ENCODE measurements at regions not wholly inside any gene's neighbourhood (a gene's known extent, or its start where the extent isn't known, plus 50 kb on each side); places are given as distances from the start of the nearest gene placed in this dataset.
"Not testable (repeated sequence)": the region's sequence is repeated elsewhere in the genome, so short reads cannot be mapped to it uniquely, and the experiment has no call there.

- DNase-seq, result no peak
- Histone ChIP-seq H3K4me1 (no peaks in the 10 kb centered on the region), H3K27me3 (no peaks in the 10 kb centered on the region), H3K9me3 (no peaks in the 10 kb centered on the region), H3K36me3 (no peaks in the 10 kb centered on the region), H3K4me3 (no peak overlapping the region), H3K27ac (no peak overlapping the region), H3K9ac (ENCODE audit: low read depth in 2 of 2, low read length in 2 of 2) (no peak overlapping the region)
- no peak for TF ChIP-seq CTCF (IDR thresholded peaks at IDR 0.05)
- intact Hi-C loops (cut with DNase I), result no loop called here
These were observed 158.0 kb upstream of the MED14 start for GRCh38 chrX:40893251-40893910.

GRCh38 chrX:40895246-40895645 is 159.9 kb upstream of the MED14 start:
- Histone ChIP-seq H3K9ac (ENCODE audit: low read depth in 2 of 2, low read length in 2 of 2) (no peak overlapping the region), H3K4me1 (no peaks in the 10 kb centered on the region), H3K9me3 (no peaks in the 10 kb centered on the region), H3K27ac (no peak overlapping the region), H3K27me3 (no peaks in the 10 kb centered on the region), H3K4me3 (no peak overlapping the region), H3K36me3 (no peaks in the 10 kb centered on the region)
- no peak for TF ChIP-seq CTCF (IDR thresholded peaks at IDR 0.05)
- DNase-seq, result no peak
- intact Hi-C loops (cut with DNase I), result no loop called here

GRCh38 chrX:40897718-40898270 is 162.5 kb upstream of the MED14 start:
- no peaks in the 10 kb centered on the region for H3K9me3 ChIP-seq
- no peak overlapping the region for H3K27ac ChIP-seq
- no peak for TF ChIP-seq CTCF (IDR thresholded peaks at IDR 0.05)
- no peak overlapping the region for H3K9ac ChIP-seq (ENCODE audit: low read depth in 2 of 2, low read length in 2 of 2)
- H3K36me3 ChIP-seq, result no peaks in the 10 kb centered on the region
- H3K27me3 ChIP-seq, result no peaks in the 10 kb centered on the region
- no peak for DNase-seq
- H3K4me3 ChIP-seq, result no peak overlapping the region
- intact Hi-C loops (cut with DNase I), result no loop called here
- no peaks in the 10 kb centered on the region for H3K4me1 ChIP-seq

GRCh38 chrX:40904739-40905138 is 169.4 kb upstream of the MED14 start:
- H3K4me3 ChIP-seq; H3K4me1 ChIP-seq; H3K36me3 ChIP-seq; H3K9me3 ChIP-seq; H3K9ac ChIP-seq (ENCODE audit: low read depth in 2 of 2, low read length in 2 of 2); H3K27me3 ChIP-seq; DNase-seq; intact Hi-C loops (cut with DNase I); H3K27ac ChIP-seq: not testable (repeated sequence)

GRCh38 chrX:40908026-40908425 is 172.7 kb upstream of the MED14 start:
- no peaks in the 10 kb centered on the region for H3K36me3 ChIP-seq
- H3K27ac ChIP-seq, result no peak overlapping the region
- no peaks in the 10 kb centered on the region for H3K9me3 ChIP-seq
- no peak for DNase-seq
- TF ChIP-seq CTCF (IDR thresholded peaks at IDR 0.05), result no peak
- H3K27me3 ChIP-seq, result no peaks in the 10 kb centered on the region
- no peak overlapping the region for H3K9ac ChIP-seq (ENCODE audit: low read depth in 2 of 2, low read length in 2 of 2)
- H3K4me3 ChIP-seq, result no peak overlapping the region
- intact Hi-C loops (cut with DNase I), result no loop called here
- no peaks in the 10 kb centered on the region for H3K4me1 ChIP-seq

- TF ChIP-seq CTCF (IDR thresholded peaks at IDR 0.05), result no peak
- no peaks in the 10 kb centered on the region for H3K9me3 ChIP-seq
- H3K4me3 ChIP-seq, result no peak overlapping the region
- H3K36me3 ChIP-seq, result no peaks in the 10 kb centered on the region
- no peaks in the 10 kb centered on the region for H3K4me1 ChIP-seq
- no peak overlapping the region for H3K9ac ChIP-seq (ENCODE audit: low read depth in 2 of 2, low read length in 2 of 2)
- intact Hi-C loops (cut with DNase I), result no loop called here
- DNase-seq, result no peak
- no peaks in the 10 kb centered on the region for H3K27me3 ChIP-seq
- no peak overlapping the region for H3K27ac ChIP-seq
These were observed 173.6 kb upstream of the MED14 start for GRCh38 chrX:40908857-40909475.

Data from colonic mucosa (tissue), 4 donors.